HG03039 (cell line): ENCODE measurements at regions not wholly inside any gene's neighbourhood (a gene's known extent, or its start where the extent isn't known, plus 50 kb on each side); places are given as distances from the start of the nearest gene placed in this dataset.

ENCODE experiments used
- ATAC-seq: cut with Tn5 transposase; IDR thresholded peaks from one replicate; pipeline ENCODE4 v1.9.1; 2021; ENCODE audit warnings: mild to moderate bottlenecking, moderate library complexity; ENCODE audit not compliant: unreplicated experiment

- no peak for ATAC-seq
These were observed 50.5 kb upstream of the ZBED5 start for GRCh38 chr11:10908215-10908951.
